HL-60/S4 treated with phorbol 12-myristate 13-acetate at 8.2 ng/mL for 4 days and 3 days (cell line): ENCODE measurements at regions not wholly inside any gene's neighbourhood (a gene's known extent, or its start where the extent isn't known, plus 50 kb on each side); places are given as distances from the start of the nearest gene placed in this dataset.

ENCODE experiments used
- in situ Hi-C: fragments of 300-500 bp; cut with MboI; formaldehyde crosslinking; loops from 2 replicates; pipeline ENCODE4 v1.15.0; 2022; ENCODE audit warnings: low sequenced_read_pairs

DNA sequence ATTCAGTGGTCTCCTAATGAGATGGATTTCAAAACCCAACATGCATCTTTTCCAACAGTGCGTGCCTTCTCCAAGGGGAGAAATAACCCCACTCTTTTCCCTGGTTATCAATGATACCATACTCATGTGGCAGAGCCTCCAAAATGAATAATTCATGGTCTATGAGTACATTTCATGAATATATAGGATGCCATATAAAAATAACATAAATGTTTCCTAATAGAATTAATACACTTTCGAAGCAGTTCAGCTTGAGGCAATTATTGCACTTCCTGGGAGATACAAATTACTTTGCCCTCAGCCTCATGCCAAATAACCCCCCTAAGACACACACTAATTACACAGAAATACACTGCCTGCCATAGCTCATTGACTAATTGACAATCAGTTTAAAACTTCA is 318.6 kb downstream of the ZSWIM6 start:
- in situ Hi-C loops, result no loop called here

GRCh38 chr5:61651195-61651594 is 319.1 kb downstream of the ZSWIM6 start:
- in situ Hi-C loops, result no loop called here

DNA sequence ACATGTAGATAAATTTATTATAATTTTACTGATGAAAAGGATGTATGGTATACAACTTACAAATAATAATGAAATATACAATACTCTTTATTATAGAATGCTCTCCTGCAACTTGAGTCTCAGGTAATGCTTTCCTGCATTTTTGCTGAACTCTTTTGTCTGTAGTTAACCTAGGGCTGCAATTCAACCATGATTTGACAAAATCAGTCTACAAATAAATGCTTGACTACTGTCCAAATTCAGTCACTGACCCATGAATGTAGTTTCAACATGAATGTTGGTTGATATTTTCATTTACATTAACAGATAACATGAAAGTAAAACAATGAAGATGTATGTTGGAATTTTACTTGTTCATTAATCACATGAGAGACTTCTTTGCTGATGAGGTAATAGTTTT is 320.9 kb downstream of the ZSWIM6 start:
- in situ Hi-C loops, result no loop called here

DNA sequence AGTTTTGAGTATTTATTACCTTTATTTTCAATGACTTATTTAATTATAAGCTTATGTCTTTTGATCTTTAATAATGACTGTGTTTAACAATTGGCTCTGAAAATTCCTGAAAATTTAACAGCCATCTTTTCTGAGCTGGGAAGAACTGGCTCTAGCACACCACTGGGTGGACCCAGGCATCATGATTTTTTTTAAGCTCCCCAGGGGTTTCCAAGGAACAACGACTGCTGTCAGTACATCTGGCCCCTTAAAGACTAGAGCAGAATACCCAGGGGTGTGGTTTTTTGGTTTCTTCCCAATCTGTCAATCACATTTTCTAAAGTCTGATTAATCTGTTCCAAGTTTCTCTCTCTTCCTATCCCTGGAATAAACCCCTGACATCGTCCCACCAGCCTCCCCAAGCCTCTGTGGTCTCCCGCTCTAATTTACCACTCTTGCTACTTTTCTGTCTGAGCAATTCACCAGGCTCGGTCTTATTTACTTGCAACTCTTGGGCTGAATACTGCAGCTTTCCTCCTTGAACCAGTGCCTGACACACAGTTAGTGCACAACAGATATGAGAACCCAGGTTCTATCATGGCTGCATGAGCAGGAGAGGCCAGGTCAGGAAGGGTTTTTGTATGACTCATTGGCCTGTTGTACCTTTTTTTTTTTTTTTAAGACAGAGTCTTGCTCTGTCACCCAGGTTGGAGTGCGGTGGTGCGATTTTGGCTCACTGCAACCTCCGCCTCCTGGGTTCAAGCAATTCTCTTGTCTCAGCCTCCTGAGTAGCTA is 321.9 kb downstream of the ZSWIM6 start:
- in situ Hi-C loops, result no loop called here

DNA sequence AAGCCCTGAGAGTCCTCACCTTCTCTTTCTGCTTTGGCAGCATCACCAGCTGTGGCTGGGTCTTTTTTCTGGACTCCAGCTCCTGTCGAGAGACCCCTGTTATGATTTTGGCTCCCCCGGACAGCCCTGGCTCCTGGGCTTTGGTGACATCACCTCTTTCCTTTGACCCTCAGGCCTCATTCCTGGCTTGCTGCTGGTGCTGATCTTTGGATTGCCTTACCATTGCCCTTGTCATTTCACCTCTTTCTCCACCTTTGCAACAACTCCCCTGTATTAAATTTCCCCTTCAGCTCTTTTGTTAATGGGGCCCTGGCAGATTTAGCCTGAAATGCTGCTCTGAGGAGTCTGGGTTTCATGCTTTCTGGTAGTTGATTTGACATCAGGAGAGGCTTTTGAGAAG is 322.8 kb downstream of the ZSWIM6 start:
- in situ Hi-C loops, result no loop called here

- in situ Hi-C loops, result no loop called here
Observed at GRCh38 chr5:61657010-61657409, 325.0 kb downstream of the ZSWIM6 start.

DNA sequence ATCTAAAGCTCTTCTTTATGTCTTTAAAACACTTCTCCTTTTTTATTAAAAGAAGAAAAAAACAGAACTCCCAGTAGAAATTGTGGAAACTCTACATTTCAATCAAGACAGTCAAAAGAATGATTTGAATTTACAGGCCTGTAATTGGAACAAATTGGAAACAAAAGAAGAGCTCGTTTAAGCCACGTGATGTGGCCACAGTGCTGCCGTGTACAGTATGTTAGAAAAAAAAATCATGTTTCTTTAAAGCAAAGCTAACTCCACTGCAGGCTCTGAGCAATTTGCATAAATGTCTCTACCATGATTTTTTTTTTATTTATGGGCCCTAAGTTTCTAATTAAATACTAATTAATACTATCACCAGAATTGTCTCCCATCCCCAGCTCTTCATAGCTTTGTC is 325.6 kb downstream of the ZSWIM6 start:
- in situ Hi-C loops, result no loop called here

GRCh38 chr5:61658592-61659008 is 326.5 kb downstream of the ZSWIM6 start:
- in situ Hi-C loops, result no loop called here

- in situ Hi-C loops, result no loop called here
Observed at GRCh38 chr5:61659221-61659696, 327.2 kb downstream of the ZSWIM6 start.

GRCh38 chr5:61662670-61663069 is 330.6 kb downstream of the ZSWIM6 start:
- in situ Hi-C loops, result no loop called here

- in situ Hi-C loops, result no loop called here
Observed at GRCh38 chr5:61666064-61666621, 334.1 kb downstream of the ZSWIM6 start.

DNA sequence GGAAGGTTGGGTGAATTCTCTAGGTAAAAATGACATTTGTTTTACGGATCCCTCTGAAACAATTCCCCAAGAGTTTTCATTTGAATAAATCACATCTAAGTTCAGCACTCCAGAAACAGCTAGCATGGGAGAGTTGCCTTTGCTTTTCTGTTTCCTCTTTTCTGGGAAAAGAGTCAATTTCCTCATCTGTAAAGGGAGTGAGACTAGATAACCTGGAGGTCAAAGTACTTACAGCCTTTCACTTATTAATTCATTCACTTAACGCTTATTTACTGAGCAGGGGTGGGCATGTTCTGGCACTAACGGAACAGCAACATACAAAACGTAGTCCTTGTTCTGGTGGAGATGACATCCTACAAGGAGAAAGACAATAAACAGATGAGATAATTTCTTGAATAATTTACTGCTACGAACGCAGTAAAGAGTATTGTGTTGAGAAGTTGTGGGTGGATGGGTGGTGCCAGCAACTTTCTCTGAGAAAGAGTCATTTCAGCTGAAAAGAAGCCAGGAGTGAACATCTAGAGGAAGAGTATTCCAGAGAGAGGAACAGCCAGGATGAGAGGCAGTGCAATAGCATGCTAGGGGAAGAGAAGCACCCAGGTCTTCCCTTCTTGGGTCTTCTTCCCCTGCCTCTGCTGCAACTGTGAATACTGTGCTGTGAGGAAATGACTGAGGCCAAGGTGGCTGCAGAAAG is 335.6 kb downstream of the ZSWIM6 start:
- in situ Hi-C loops, result no loop called here

DNA sequence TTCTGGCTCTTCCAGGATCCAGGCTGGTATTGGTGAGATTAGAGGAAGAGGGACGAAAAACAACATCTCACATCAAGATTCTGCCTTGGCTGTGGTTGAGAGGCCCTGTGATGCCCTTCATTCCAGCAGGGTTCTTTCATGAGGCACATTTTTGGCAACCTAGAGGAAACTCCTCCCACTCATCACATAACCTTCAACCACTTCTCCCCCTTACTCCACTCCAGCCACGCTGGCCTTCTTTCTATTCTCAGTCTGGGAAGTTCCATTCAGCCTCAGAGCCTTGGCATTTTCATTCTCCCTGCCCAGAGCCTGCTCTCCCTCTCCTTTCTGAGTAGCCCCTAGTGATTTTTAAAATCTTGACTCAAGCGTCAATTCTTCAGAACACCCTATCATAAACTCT is 337.5 kb downstream of the ZSWIM6 start:
- in situ Hi-C loops, result no loop called here

DNA sequence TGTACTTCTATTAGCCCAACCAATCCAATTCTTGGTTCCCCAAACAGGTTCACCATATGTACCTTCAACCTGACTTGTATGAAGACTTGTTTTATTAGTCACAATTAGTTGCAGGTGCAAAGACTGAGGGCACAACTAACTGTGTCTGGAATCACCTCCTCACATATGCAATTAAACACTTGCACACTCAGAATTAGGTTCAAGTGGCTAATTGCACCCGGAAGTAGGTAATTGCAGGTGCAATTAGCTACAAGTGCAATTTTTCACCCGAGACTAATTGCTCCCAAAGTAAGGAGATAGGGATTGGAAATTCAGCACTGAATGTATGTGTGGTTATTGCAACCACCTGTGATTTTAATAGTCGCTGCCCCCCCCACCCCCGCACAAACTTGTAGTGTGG is 338.9 kb downstream of the ZSWIM6 start:
- in situ Hi-C loops, result no loop called here

- in situ Hi-C loops, result no loop called here
Observed at GRCh38 chr5:61673007-61673735, 341.1 kb downstream of the ZSWIM6 start.

DNA sequence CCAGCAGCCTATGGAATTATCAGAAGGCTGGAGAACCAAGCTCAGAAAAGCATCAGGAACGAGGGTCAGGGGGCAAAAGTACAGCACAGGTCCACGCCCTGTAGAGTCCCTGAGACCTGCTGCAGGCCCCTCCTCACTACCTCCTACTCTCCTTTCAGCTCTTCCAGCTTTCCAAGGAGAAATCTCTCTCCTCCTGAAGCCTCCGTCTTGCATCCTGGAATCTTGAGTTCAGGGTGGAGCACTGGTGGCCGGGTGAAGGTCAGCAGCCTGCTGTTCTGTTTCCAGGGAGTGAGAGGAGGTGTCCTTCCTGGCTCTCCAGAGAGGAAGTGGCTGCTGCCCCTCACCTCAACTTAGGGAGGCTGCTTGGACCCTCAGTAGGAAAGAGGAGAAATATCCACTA is 342.3 kb downstream of the ZSWIM6 start:
- in situ Hi-C loops, result no loop called here

GRCh38 chr5:61675015-61675692 is 343.1 kb downstream of the ZSWIM6 start:
- in situ Hi-C loops, result no loop called here

- in situ Hi-C loops, result no loop called here
Observed at GRCh38 chr5:61677220-61677619, 345.2 kb downstream of the ZSWIM6 start.

DNA sequence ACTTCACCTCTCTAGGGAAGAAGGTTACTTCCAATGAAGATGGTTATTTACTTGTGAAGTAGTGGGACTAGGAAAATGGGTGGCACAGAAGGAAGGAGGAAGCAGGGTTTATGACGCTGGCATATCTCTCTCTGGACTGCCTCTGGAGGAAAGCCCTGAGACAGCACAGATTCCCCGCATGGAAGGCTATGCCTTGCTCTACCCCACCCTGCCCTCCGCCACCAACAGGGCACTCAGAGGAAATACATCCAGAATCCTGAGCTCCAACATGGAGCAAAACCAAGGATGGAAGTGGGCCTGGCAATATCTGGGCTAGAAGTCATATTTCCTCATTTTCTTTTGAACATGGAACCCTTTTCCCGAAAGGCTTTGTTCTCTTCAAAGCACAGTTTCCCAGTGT is 346.9 kb downstream of the ZSWIM6 start:
- in situ Hi-C loops, result no loop called here

DNA sequence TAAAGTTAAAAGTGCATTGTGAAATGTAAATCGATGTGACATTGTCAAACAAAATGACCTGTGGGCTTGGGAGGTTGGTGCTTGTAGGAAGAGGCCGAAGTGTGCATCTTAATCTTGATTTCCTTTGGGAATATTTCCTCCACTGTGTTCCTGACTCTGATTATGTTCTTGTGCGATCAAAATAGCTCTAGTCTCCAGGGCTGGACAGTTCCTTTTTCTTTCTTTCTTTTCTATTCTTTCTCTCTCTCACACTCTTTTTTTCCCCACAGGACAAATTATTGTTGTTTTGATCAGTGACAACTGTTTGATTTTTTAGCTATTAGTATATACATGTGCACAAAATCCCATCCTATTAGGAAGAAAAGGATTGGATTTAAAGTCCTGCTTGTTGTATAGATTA is 347.5 kb downstream of the ZSWIM6 start:
- in situ Hi-C loops, result no loop called here

DNA sequence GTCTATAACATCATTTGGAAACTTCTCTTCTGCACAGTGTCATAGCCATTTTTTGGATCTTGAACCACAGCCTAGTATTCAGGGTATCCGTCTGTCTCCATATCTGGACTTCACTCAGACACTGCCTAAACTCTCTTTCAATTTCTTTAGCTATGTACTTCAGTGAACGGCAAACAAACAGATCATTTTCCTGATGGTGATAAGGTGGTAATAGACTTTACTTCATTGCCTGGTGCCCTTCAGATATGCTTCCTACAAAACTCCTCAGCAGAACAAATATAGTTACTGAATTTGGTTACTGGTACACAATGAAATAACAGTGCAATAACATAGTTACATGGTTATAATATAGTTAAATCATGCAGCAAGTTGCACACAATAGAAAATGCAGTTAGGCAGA is 348.2 kb downstream of the ZSWIM6 start:
- in situ Hi-C loops, result no loop called here
